Activated CD8-positive, alpha-beta memory T cell treated with anti-CD3 and anti-CD28 coated beads for 48 hours (primary cell): ENCODE measurements at regions not wholly inside any gene's neighbourhood (a gene's known extent, or its start where the extent isn't known, plus 50 kb on each side); places are given as distances from the start of the nearest gene placed in this dataset.

Experiments used
- DNase-seq, 3 experiments: peaks; one replicate each; pipeline ENCODE4 v3.0.0-alpha.2; 2020; ENCODE audit warnings: low read depth in 2 of 3, low spot score in 2 of 3

DNA sequence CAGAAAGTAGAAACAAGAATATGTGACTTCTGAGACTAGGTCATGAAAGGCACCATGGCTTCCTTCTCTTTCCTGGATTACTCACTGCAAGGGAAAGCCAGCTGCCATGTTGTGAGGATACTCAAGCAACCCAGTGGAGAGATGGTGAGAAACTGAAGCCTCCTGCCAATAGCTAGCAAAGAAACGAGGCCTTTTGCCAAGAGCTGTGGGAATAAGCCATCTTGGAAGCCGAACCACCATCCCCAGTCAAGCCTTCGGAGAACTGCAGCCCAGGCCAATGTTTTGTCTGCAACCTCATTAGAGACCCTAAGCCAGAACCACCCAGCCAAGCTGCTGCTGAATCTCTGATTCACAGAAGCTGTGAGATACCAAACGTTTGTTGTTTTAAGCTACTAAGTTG lies 104.7 kb upstream of the CRHR1 start:
- DNase-seq, result no peak

DNA sequence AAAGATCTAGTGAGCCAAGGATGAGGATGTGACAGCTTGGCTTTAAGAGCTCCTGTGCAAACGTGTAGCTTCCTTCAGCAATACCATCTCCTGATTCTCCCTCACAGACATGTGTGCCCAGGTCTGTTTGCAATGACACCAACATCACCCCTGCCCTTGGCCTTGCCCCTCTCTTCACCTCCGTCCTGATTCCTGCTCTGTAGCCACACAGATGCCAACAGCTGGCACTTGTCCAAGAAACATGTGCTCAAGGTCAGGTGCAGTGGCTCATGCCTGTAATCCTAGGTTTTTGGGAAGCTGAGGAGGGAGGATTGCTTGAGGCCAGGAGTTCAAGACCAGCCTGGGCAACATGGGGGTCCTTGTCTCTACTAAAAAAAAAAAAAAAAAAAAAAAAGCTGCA lies 103.8 kb upstream of the CRHR1 start:
- DNase-seq, result no peak

DNA sequence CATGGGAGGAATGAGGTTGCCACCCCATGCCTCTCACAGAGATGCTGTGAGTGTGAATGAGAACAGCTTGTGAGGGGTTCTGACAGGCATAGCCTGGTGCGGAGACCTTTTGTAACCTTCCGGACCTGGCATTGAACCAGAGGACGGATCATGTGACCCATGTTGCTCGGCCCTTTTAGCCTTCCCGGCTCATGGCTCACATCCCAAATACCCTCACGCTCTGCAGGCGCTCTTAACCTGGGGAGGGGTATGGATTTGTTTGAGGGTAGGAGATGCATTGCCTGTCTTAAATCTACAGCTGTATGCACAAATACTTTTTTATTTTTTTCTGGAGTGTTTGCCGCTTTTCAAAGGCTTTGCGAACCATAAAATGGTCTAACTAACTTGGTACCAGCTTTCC lies 102.4 kb upstream of the CRHR1 start:
- DNase-seq, result no peak

GRCh38 chr17:45686250-45686649 lies 97.9 kb upstream of the CRHR1 start:
- no peak for DNase-seq

DNA sequence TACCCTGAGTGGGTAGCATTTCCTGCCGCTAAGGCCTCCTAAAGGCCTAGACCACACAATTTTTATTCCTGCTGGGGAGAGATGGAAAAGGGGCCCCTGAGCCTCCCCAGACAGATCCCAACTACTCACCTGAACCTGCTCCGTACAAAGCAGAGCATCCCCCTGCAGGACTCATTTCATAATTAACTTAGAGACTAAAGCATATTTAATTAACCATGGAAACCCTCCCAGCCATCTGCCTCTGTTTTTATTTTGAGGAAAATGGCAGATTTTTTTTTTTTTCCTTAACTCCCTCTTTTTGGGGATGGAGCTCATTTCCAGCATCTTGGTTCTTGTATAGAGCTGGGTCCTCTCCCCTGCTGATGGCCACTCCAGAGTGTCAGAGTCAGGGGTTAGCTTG lies 96.5 kb upstream of the CRHR1 start:
- no peak for DNase-seq

DNA sequence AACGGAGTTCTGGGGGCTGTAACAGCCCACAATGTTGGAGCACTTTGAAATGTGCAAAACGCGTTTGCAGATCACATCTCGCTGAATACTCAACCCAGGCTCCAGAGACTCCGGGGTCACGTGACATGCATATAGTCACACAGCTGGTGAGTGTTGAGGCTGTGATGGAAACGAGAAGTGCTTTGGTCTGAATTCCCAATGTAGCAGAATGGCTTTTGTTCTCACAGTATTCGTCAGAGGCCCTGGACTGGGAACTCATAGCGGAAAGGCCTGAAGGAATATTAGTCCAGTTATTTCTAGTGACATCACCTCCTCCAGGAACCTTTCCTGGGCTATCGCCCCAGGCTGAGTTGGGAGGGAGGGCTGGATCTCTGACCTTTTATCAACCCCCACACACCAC lies 95.8 kb upstream of the CRHR1 start:
- no peak for DNase-seq

DNA sequence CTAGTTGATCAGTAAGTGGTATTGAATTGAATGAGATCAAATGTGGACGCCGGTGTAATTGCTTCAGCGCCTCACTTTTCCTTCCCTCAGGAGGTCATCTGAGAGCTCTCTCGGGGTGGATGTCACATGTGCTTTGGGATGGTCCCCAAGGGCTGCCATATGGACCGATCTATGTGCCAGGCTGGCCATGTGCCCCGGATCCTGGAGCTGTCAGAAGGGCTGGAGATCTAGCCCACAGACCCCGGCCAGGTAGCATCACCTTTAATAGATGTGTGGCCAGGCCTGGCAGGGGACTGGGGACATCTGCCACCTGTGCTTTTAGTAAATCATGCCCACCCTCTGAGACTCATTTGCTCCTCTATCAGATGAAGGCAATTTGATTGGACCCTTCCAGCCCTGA lies 95.3 kb upstream of the CRHR1 start:
- no peak for DNase-seq

- DNase-seq, result no peak
Measured at GRCh38 chr17:45689451-45689850, 94.7 kb upstream of the CRHR1 start.

GRCh38 chr17:45690625-45691275 lies 93.4 kb upstream of the CRHR1 start:
- no peak for DNase-seq

- no peak for DNase-seq
Measured at GRCh38 chr17:45692661-45693060, 91.5 kb upstream of the CRHR1 start.

DNA sequence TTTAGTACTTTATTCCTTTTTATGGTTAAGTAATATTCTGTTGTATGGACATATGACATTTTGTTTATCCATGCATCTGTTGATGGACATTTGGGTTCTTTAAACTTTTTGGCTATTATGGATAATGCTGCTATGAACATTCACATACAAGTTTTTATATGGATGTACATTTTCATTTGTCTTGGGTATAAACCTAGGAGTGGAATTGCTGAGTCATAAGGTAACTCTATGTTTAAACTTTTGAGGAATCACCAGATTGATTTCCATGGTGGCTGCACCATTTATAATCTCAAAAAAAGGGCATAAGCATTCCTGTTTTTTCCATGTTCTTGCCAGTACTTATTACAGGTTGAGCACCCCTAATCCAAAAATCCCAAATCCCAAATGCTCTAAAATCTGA lies 90.3 kb upstream of the CRHR1 start:
- no peak for DNase-seq

DNA sequence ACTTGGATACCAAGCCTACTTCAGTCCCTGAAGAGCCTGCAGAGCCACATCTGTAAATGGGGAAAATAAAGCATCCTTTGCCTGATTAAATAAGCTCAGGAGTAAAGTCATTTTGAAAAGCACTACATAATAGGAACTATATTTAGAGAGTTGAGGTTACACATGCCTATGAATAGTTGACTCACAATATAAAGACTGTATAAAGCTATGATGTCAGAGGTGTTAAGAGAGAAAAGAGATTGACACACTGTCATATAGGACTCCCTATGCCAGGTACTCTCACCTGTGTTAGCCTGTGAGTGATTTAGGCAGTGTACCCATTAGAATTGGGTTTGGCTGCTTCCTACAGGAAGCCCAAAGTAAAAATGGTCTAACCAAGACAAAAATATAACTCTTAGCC lies 87.7 kb upstream of the CRHR1 start:
- DNase-seq, result no peak

GRCh38 chr17:45697076-45697475 lies 87.0 kb upstream of the CRHR1 start:
- no peak for DNase-seq

DNA sequence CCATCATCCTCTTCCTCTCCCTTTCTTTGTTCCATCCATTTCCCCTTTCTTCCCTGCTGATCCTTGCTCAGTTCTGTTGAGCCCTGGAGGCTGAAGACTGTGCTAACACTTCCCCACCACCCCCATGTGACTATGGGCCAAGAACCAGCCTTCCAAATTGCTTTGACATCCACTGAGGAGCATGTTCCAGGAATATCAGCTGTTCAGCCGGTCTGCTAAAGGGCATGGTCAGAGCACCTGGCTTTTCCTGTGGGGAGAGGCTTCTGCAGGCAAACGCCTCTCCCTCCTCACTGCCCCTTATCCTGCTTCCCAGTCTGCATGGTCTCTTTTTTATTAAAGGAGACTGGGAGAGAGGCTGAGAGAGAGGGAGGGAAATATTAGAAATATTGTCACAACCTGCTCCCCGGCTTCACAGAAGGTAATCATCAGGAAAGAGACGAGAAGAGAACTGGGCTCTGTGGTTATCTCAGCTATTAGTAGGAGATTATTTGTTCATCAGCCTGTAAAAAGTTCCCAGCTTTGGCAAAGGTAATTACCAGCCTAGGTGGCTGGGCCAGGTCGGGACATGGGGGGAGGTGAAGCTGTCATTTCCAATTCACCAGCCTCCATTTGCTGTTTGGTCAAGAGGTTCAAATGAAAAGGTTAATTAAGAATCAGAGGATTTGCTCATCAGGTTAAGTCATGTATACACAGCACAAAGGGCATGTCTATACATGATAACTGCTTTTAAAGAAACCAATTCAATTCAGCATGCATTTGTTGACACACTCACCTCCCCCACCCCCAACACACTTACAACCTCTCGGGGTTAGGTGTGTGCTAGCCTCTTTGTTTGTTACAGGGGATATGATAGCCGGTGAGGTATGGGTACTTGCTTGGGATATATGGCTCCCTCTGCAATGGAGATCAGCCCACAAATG lies 83.7 kb upstream of the CRHR1 start:
- no peak for DNase-seq

- DNase-seq, result no peak
Measured at GRCh38 chr17:45702666-45703266, 81.4 kb upstream of the CRHR1 start.

DNA sequence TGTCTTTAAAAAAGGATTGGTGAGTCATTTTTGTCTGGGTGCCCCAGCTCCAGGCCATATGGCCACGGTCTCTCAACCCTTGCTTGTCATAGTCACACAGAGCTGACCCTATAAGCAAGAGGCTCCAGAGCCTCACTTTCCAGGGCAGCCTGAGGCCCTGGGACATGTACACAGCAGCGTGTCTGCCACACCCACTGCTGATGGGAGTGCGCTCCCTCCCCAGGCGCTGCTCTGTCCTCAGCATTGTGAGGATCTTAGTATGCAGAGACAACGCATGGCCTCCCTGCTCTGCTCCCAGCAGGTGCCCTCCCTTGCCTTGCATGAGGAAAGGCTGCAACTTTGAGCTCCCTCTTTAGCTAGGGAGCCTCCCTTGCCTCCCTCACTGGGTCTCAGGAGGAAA lies 80.8 kb upstream of the CRHR1 start:
- DNase-seq, result no peak

GRCh38 chr17:45703806-45704205 lies 80.3 kb upstream of the CRHR1 start:
- no peak for DNase-seq

- no peak for DNase-seq
Measured at GRCh38 chr17:45704251-45704650, 79.9 kb upstream of the CRHR1 start.

DNA sequence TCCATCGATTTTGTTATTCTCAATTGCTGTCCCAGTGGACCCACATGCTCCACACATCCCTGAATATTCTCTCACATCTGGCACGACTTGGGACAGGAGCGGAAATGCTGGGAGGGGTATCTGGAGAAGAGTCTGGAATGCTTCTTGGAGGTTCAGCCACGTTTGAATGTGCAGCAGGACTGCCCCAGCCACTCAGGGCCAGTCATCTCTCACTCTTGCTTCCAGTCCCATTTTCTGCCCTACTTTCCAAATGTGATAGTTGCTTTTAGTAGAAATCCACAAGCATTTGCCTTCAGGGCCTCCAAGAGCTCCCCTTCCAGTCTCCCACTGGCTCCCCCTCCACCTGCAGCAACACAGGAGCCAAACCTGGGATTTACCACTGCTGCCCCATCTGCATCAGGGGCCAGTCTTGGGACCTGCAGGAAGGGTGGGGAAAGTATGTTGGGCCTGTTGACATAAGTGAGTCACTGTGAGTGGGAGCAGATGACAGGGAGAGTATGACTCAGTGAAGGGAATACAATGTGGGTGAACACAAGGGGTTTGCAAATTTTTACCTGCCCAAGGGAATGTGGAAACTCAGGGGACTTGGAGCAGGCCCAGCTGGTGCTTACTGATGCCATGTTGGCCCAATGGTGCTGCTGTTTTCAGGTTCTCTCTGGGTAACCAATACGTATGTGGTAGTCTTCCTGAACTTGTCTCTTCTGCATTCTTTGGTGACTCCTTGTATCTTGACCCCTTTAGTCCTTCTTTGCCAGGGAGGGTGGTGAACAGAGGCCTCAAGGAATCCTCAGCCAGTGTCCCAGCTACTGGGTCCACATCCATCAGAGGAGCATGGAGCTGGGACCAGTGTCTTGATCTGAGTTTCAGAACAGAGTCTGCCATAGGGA lies 78.8 kb upstream of the CRHR1 start:
- DNase-seq, result no peak

- no peak for DNase-seq
Measured at GRCh38 chr17:45706033-45706432, 78.1 kb upstream of the CRHR1 start.

- DNase-seq, result no peak
Measured at GRCh38 chr17:45708707-45709290, 75.3 kb upstream of the CRHR1 start.
